HCT116 (cell line): ENCODE measurements at regions not wholly inside any gene's neighbourhood (a gene's known extent, or its start where the extent isn't known, plus 50 kb on each side); places are given as distances from the start of the nearest gene placed in this dataset.

Experiments used
- ATAC-seq: fragments of 200-7000 bp; cut with Tn5 transposase; 2 replicates; pipeline ENCODE4 v1.9.1; 2020; ENCODE audit warnings: mild to moderate bottlenecking, moderate library complexity
- BruUV-seq: library from RNA; stranded (reverse); fragments of 400-500 nt; replicated peaks from 2 replicates; lab custom pipeline; 2021; lab: Mats Ljungman, UMichigan
- CTCF ChIA-PET: fragments of 300-600 bp; sonication (Branson Sonifier 250); formaldehyde crosslinking; loops from one replicate; lab custom pipeline; 2021; ENCODE audit warnings: antibody characterized with exemption; lab: Charles Lee
- POLR2A ChIA-PET: fragments of 300-600, 350-600 bp; sonication (Branson Sonifier 250); formaldehyde crosslinking; loops from one replicate; lab custom pipeline; 2021; ENCODE audit warnings: antibody characterized with exemption; lab: Charles Lee
- RAD21 ChIA-PET, 2 experiments: fragments of 300-600 bp; sonication (Branson Sonifier 250); formaldehyde crosslinking; loops; one replicate each; lab custom pipeline; 2023; ENCODE audit warnings: low total read pairs in 2 of 2; ENCODE audit not compliant: uncharacterized antibody in 2 of 2, unreplicated experiment in 2 of 2, low non-redundant PET in 1 of 2; lab: Charles Lee
- DNase-seq: peaks from one replicate; pipeline ENCODE4 v3.0.0-alpha.2; 2010; ENCODE audit warnings: low read depth, low spot score
- H2AFZ ChIP-seq: fragments of 200-600 bp; shearing (Covaris generic), sonication (generic); 2 replicates; pipeline ENCODE4 v1.6.1; 2017; ENCODE audit warnings: low read depth, mixed run types, mixed read lengths, antibody characterized with exemption, low read length; ENCODE audit not compliant: poor library complexity, severe bottlenecking
- H3K27ac ChIP-seq: 2 replicates; pipeline ENCODE4 v1.5.1; 2012; ENCODE audit warnings: low read depth, low read length
- H3K27me3 ChIP-seq: fragments of 200-600 bp; sonication (generic); 2 replicates; pipeline ENCODE4 v1.6.1; 2016; ENCODE audit warnings: mixed run types, low read length, mixed read lengths; ENCODE audit not compliant: insufficient read depth
- H3K36me3 ChIP-seq, 2 experiments: fragments of 200-500 bp in 1 of 2; fragments of 200-600 bp in 1 of 2; sonication (Bioruptor generic) in 1 of 2; sonication (generic) in 1 of 2; 2 replicates each; pipeline versions ENCODE4 v1.5.1 to v1.6.1; 2014 to 2016; ENCODE audit warnings: low read length in 2 of 2, inconsistent platforms in 1 of 2, mixed read lengths in 1 of 2, mixed run types in 1 of 2; ENCODE audit not compliant: insufficient read depth in 2 of 2, control insufficient read depth in 1 of 2
- H3K4me1 ChIP-seq, 2 experiments: fragments of 200-600 bp in 1 of 2; sonication (generic) in 1 of 2; 2 replicates each; pipeline versions ENCODE4 v1.5.1 to v1.6.1; 2012 to 2017; ENCODE audit warnings: low read length in 2 of 2, inconsistent platforms in 1 of 2, mild to moderate bottlenecking in 1 of 2, mixed read lengths in 1 of 2, mixed run types in 1 of 2, moderate library complexity in 1 of 2; ENCODE audit not compliant: insufficient read depth in 2 of 2, control insufficient read depth in 1 of 2
- H3K4me2 ChIP-seq: fragments of 200-600 bp; sonication (generic); 2 replicates; pipeline ENCODE4 v1.6.1; 2017; ENCODE audit warnings: mixed run types, low read length, mixed read lengths
- H3K4me3 ChIP-seq, 2 experiments: fragments of 200-600 bp in 1 of 2; sonication (generic) in 1 of 2; replicated peaks in 1 of 2; 2 replicates each; pipeline ENCODE4 v1.5.1; 2011 to 2016; ENCODE audit warnings: low read length in 2 of 2, control low read depth in 1 of 2, low read depth in 1 of 2, mild to moderate bottlenecking in 1 of 2, mixed read lengths in 1 of 2, mixed run types in 1 of 2
- H3K79me2 ChIP-seq: fragments of 200-600 bp; sonication (generic); 2 replicates; pipeline ENCODE4 v1.6.1; 2017; ENCODE audit warnings: mild to moderate bottlenecking, mixed run types, low read length, moderate library complexity, mixed read lengths; ENCODE audit not compliant: insufficient read depth
- H3K9ac ChIP-seq: fragments of 200-600 bp; sonication (generic); 2 replicates; pipeline ENCODE4 v1.6.1; 2016; ENCODE audit warnings: low read length, mixed read lengths
- H3K9me2 ChIP-seq: fragments of 200-600 bp; sonication (generic), shearing (Covaris generic); 2 replicates; pipeline ENCODE4 v1.6.1; 2017; ENCODE audit warnings: mixed run types, mild to moderate bottlenecking, moderate library complexity; ENCODE audit not compliant: insufficient read depth
- H3K9me3 ChIP-seq, 2 experiments: fragments of 200-500 bp in 1 of 2; fragments of 200-600 bp in 1 of 2; sonication (Bioruptor generic) in 1 of 2; sonication (generic) in 1 of 2; 2 replicates each; pipeline ENCODE4 v1.6.1; 2014 to 2017; ENCODE audit warnings: low read length in 2 of 2, mixed read lengths in 2 of 2, inconsistent platforms in 1 of 2, low read depth in 1 of 2, mild to moderate bottlenecking in 1 of 2, mixed run types in 1 of 2, moderate library complexity in 1 of 2; ENCODE audit not compliant: control insufficient read depth in 1 of 2, insufficient read depth in 1 of 2
- H4K20me1 ChIP-seq: fragments of 200-600 bp; sonication (generic), shearing (Covaris generic); 2 replicates; pipeline ENCODE4 v1.6.1; 2017; ENCODE audit warnings: mixed run types, mild to moderate bottlenecking, moderate library complexity; ENCODE audit not compliant: insufficient read depth
- CEBPB ChIP-seq: IDR thresholded peaks from 2 replicates; pipeline ENCODE4 v1.6.1; 2012; ENCODE audit warnings: low read depth
- ELF1 ChIP-seq: IDR thresholded peaks from 2 replicates; pipeline ENCODE4 v1.6.1; 2012; ENCODE audit warnings: low read depth, borderline replicate concordance
- RAD21 ChIP-seq: IDR thresholded peaks from 2 replicates; pipeline ENCODE4 v1.6.1; 2012; ENCODE audit warnings: low read depth, mild to moderate bottlenecking
- SP1 ChIP-seq: IDR thresholded peaks from 2 replicates; pipeline ENCODE4 v1.6.1; 2012; ENCODE audit warnings: low read depth
- TCF7L2 ChIP-seq: IDR thresholded peaks from 2 replicates; pipeline ENCODE4 v1.7.0; 2011; ENCODE audit warnings: borderline replicate concordance, inconsistent platforms; ENCODE audit not compliant: insufficient read depth, insufficient read length; ENCODE audit errors: extremely low read depth
- YY1 ChIP-seq: IDR thresholded peaks from 2 replicates; pipeline ENCODE4 v1.6.1; 2011; ENCODE audit warnings: low read length, low read depth, moderate library complexity, mild to moderate bottlenecking; ENCODE audit not compliant: insufficient replicate concordance; ENCODE audit errors: extremely low read depth
- ZBTB33 ChIP-seq: IDR thresholded peaks from 2 replicates; pipeline ENCODE4 v1.6.1; 2011; ENCODE audit warnings: mild to moderate bottlenecking, low read length, moderate library complexity; ENCODE audit not compliant: insufficient replicate concordance; ENCODE audit errors: extremely low read depth
- ZFX ChIP-seq: fragments of 450-650 bp; IDR thresholded peaks from 2 replicates; pipeline ENCODE4 v1.6.1; 2017
- intact Hi-C: fragments of 100-400 bp; cut with micrococcal nuclease; formaldehyde crosslinking; loops from 2 replicates; pipeline ENCODE4 v1.10.0; 2022

- Histone ChIP-seq H3K9me3 (peaks cover 15 to 30% of the 10 kb centered on the region in 2 experiments; a peak in 3 of 4 replicates), H3K4me3 (no peak overlapping the region), H3K27ac (no peak overlapping the region), H2AFZ (no peak overlapping the region), H3K9ac (no peak overlapping the region), H4K20me1 (no peaks in the 10 kb centered on the region)
- CTCF ChIA-PET: no interaction called here
- no peak for DNase-seq
- TF ChIP-seq CEBPB (no peak), RAD21 (no peak), YY1 (no peak), TCF7L2 (no peak), ZFX (no peak), SP1 (no peak), ELF1 (no peak), ZBTB33 (no peak)
- TF ChIP-seq, all 23 proteins: peak for 0
- Histone ChIP-seq H3K27me3 (no peaks in the 10 kb centered on the region), H3K4me2 (no peak overlapping the region), H3K9me2 (no peaks in the 10 kb centered on the region), H3K4me1 (no peaks in the 10 kb centered on the region), H3K36me3 (no peaks in the 10 kb centered on the region; a peak in 1 of 4 replicates), H3K79me2 (no peaks in the 10 kb centered on the region)
- no peak for ATAC-seq
- ChIA-PET RAD21 (no interaction called here), POLR2A (no interaction called here)
- no TSS peak for BruUV-seq
- intact Hi-C loops: no loop called here
Observed at GRCh38 chr10:2048337-2048973, 311.1 kb upstream of the ADARB2 start.
